Left lobe of liver (tissue), 2 donors: ENCODE measurements at regions not wholly inside any gene's neighbourhood (a gene's known extent, or its start where the extent isn't known, plus 50 kb on each side); places are given as distances from the start of the nearest gene placed in this dataset.
"Not testable (repeated sequence)": the region's sequence is repeated elsewhere in the genome, so short reads cannot be mapped to it uniquely, and the experiment has no call there.

ENCODE experiments used
- ATAC-seq: fragments of 200-7000 bp; cut with Tn5 transposase; one replicate; pipeline ENCODE4 v1.9.1; 2020; ENCODE audit warnings: mild to moderate bottlenecking, moderate library complexity
- DNase-seq: peaks from one replicate; pipeline ENCODE4 v3.0.0-alpha.2; 2020; ENCODE audit warnings: low spot score
- donor health status: DM: no; HTN: no; CAD: no; lungs with moderate emphysema.
- donor health status: DM: no; HTN: yes; CAD: no.

- DNase-seq: no peak
- no peak for ATAC-seq
Observed at GRCh38 chr20:1845163-1845523, 50.1 kb upstream of the SIRPA start.

- DNase-seq: no peak
- peak; percentile 57 for ATAC-seq
Observed at GRCh38 chr20:1844325-1845162, 50.7 kb upstream of the SIRPA start.

DNA sequence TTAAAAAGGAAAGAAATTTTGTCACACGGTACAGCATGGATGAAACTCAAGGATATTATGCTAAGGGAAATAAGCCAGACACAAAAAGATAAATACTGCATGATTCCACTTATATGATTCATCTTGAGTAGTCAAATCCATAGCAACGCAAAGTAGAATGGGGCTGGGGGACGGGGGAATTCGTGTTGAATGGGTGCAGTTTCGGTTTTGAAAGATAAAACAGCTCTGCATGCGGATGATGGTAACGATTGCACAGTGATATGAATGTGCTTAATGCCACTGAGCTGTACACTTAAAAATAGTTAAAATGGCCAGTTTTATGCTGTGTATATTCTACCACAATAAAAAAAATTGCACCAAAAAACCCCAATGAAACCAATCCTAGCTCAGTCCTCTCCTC lies 52.9 kb upstream of the SIRPA start:
- ATAC-seq: no peak
- DNase-seq: no peak

DNA sequence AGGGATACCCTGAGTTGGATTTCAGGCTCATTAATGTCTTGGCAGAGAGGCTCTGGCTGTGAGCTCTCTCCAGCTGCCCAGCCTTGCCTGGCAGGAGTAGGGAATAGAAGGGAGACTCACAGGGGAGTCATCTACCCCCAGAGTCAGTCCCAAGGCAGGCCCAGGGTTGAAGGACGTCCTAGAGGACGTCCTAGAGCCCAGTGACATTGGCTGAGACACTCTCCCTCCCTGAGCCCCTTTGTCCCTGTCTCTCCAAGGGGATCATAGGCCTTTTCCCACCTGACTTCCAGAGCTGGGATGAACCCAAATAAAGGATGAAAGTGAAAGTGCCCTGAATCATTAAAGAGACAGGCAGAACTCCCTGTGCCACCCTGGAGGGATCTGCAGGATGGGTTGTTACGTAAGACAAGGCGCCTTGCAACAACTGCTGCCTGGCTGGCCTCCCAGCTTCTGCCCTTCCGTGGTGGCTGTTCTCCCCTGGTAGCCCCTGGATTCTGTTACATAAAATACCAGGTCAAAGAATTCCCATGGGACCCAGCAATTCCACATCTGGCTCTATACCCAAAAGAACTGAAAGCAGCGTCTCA lies 53.6 kb upstream of the SIRPA start:
- ATAC-seq: no peak
- no peak for DNase-seq

DNA sequence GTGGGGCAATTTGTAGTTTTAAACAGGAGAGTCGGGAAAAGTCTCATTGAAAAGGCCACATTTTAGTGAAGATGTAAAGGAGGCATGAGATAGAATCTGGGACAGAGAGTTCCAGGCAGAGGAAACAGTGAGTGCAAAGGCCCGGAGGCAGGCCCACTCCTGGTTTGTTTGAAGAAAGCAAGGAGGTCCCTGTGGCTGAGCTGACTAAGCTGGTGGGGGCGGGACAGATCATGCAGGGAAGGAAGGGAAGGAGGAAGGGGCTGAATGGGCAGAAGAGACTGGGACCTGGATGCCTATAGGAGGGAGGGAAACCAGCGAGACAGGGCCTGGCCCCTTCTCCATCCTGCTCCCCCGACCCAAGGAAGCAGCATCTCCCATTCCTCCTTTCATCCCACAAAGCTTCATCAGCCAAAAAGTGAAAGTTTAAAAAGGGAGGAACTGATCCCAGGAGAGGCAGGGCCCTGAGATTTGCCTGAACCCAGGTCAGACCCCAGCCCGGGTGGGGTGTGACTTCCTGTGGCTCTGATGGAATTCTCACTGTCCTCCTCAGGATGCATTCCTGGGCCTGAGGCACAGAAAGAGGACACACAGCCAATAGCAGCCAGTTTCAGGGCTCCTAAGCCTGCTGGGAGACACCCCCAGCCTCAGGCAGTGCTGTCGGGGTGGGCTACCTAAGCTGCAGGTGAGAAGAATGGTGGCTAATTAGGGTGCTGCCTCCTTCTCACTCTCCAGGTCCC lies 54.2 kb upstream of the SIRPA start:
- ATAC-seq: no peak
- no peak for DNase-seq

DNA sequence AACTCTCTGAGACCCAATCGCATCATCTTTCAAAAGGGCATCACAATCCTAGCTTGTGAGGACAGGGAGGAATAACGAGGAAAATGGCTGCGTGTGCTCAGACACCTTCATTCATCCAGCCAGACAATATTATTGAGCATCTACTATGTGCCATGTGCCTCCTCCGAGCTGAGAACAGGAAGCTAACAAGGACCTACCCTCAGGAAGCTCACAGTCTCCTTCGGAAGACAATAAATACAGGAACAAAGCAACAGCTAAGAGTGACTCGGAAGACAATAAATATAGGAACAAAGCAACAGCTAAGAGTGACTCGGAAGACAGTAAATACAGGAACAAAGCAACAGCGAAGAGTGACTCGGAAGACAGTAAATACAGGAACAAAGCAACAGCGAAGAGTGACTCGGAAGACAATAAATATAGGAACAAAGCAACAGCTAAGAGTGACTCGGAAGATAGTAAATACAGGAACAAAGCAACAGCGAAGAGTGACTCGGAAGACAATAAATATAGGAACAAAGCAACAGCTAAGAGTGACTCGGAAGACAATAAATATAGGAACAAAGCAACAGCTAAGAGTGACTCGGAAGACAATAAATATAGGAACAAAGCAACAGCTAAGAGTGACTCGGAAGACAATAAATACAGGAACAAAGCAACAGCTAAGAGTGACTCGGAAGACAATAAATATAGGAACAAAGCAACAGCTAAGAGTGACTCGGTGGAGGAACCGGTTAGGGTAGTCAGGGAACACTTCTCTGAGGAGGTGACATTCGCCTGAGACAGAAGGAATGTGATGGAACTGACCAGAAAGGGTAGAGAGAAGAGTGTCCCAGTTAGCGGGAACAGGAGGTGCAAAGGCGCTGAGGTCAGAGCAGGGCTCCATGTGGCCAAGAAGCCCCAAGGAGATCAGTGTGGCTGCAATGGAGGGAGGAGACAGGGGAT lies 55.6 kb upstream of the SIRPA start:
- ATAC-seq, DNase-seq: not testable (repeated sequence)

DNA sequence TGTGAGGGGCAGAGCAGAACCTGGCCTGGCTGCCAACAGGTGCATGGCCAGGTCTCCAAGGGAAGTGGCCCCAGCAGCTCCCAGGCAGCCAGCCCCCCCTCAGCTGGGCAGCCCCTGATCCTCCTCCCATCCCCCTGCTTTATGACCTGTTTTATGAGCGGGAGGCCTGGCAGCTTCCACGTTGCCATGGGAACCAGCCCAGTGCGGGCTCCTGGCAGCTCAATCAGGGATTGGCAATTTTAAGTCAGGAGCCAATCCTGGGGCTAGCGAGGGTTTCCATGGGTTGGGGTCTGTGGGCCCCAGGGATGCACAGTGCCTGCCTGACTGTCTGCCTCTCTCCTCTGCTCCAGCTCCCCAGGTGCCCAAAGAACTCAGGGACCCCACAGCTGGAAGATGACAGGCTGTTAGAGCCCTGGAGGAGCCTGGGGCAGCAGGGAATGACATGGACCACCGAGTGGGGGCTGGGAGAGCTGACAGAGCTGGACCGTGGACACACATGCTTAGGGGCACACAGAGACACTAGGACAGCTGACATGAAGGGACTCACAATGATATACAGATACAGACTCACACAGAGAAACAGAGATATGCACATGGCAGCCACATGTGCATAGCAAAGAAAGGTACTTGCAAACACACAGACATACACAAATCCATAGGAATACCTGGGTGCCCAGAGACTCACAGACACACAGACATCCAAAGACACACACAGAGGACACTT lies 56.5 kb upstream of the SIRPA start:
- ATAC-seq (no peak), DNase-seq (no peak)

DNA sequence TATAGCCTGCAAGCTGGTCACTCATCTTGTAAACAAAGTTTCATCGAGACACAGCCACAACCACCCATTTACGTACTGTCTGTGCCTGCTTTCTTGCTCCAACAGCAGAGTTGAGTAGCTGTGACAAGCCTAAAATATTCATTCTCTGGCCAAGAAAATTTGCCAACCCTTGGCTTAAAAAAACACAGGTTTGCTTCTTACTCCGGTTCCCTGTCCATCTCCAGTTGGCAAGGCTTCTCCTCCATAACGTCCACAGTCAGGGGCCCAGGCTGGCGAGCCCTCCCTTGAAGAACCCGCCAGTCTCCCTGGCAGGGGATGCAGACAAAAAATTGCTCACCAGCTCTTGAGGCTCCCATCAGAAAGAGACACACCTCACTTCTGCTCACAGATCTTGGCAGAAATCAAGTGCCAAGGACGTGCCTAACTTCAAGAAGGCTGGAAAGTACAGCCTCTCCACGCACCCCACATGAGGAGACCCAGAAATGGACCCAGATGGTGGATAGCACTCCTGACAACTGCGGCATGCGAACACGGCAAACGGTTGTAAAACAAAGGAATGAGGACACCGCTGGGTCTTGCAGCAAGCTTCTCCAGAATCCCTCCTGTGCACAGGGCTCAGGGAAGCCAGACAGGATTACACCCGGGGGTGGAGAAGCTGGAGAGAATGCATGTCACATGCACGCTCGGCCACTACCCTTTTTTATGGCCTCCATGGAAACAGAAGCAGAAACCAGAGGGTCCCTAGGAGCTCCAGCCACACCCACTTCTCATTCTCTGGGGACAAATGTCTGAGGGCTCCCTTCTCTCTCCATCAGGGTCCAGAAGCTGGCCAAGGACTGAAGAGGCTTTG lies 59.8 kb upstream of the SIRPA start:
- ATAC-seq: no peak

GRCh38 chr20:1833728-1834726 lies 61.2 kb upstream of the SIRPA start:
- no peak for ATAC-seq
- DNase-seq: no peak

More for the DNA sequence above, 59.8 kb upstream of the SIRPA start:
- no peak for DNase-seq

DNA sequence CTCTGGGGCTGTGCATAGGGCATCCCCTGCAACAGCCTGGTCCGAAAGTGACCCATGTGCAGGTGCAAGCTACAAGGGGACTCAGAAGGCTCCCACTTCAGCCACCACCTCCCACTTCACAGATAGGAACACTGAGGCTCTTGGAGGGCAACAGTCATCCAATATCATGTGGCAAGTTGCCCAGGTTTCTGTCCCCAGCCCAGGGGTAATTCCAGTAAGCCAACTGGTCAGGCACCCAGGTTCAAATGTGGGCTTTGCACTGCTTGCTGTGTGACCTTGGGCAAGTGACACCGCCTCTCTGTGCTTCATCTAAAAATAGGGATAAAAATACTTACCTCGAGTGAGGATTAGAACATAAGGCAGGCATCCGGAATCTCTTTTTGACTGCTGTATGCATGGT lies 62.0 kb upstream of the SIRPA start:
- DNase-seq (no peak), ATAC-seq (no peak)

GRCh38 chr20:1832634-1833033 lies 62.6 kb upstream of the SIRPA start:
- no peak for DNase-seq
- no peak for ATAC-seq

DNA sequence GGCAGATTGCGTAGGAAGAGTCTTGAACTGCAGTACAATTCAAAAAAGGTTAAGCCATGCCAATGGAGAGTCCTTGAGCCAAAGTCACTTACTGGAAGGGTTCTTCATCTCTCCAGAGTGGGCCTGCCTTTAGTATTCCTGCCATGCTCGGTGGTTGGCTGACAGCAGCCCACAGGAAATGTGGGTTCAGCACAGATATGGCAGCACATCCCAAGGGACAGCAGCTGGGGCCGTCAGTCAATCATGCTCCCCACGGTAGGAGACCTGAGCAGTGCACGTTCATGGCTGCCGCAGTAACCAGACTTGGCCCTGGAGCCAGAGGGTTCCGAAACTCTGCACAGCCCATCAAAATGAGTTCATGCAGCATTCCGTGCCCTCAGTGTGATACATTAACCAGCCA lies 63.6 kb upstream of the SIRPA start:
- ATAC-seq (no peak), DNase-seq (no peak)

DNA sequence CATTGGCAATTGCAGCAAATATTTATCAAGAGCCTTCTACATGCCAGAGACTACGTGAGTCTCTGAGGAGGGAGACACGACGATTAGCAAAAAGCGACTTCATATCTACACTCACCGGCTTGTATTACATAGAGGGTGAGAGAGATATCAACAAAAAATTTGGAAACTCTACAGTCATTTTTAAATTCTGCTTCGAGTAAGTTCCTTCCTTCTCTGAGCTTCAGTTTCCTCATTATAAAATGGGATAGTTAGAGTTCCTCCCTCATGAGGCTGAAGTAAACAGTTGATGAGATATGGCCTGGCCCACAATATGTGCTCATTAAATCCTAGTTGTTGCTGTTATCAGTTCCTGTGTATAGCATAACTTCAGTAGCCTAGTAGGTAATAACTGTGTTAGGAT lies 64.1 kb upstream of the SIRPA start:
- ATAC-seq (no peak), DNase-seq (no peak)

- DNase-seq (no peak), ATAC-seq (no peak)
Observed at GRCh38 chr20:1830240-1830639, 65.0 kb upstream of the SIRPA start.

DNA sequence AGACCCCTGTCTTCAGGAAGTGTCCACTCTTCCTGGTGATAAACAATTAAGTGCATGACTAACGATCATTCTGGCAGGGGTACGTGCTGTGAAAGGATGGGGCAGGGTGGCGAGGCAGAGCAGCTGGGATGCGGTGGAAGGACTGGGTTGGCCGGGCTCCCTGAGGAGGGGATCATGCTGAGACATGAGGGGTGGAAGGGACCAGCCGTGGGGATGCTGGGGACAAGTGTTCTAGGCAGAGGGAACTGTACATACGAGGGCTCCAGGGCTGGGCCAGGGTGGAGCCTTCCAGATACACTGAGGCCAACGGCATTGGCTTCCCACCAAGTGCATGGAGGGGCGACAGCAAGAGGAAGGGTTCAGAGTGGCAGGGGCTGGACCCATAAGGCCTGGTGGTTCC lies 65.7 kb upstream of the SIRPA start:
- ATAC-seq (no peak), DNase-seq (no peak)

DNA sequence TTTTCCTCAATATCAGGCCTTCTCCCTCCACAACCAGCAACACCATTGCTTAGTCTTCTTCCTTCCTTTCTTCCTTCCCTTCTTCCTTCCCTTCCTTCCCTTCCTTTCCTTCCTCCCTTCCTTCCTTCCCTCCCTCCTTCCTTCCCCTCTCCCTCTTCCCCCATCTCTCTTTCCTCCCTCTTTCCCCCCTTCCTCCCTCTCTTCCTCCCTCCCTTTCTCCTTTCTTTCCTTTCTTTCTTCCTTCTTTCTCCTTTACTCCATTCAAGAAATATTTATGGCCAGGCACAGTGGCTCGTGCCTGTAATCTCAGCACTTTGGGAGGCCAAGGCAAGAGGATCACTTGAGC lies 66.4 kb upstream of the SIRPA start:
- ATAC-seq (no peak), DNase-seq (no peak)

GRCh38 chr20:1827974-1828785 lies 67.0 kb upstream of the SIRPA start:
- peak; percentile 95 for ATAC-seq
- peak; percentile 88 for DNase-seq
